Type B pancreatic cell (in vitro differentiated cells): ENCODE measurements at regions not wholly inside any gene's neighbourhood (a gene's known extent, or its start where the extent isn't known, plus 50 kb on each side); places are given as distances from the start of the nearest gene placed in this dataset.

Source experiments
- DNase-seq: peaks from one replicate; pipeline ENCODE4 v3.0.0; 2021; ENCODE audit warnings: mixed read lengths; ENCODE audit not compliant: unreplicated experiment; ENCODE audit errors: extremely low spot score
- H3K27ac Mint-ChIP-seq: 2 replicates; pipeline ENCODE4 v1.8.0; 2021; ENCODE audit warnings: mild to moderate bottlenecking, mixed read lengths
- H3K27me3 Mint-ChIP-seq: 2 replicates; pipeline ENCODE4 v1.8.0; 2021; ENCODE audit warnings: mixed read lengths
- H3K36me3 Mint-ChIP-seq: 2 replicates; pipeline ENCODE4 v1.8.0; 2021; ENCODE audit warnings: mixed read lengths
- H3K4me1 Mint-ChIP-seq: one replicate; pipeline ENCODE4 v1.8.0; 2021; ENCODE audit warnings: mixed read lengths; ENCODE audit not compliant: unreplicated experiment
- H3K4me3 Mint-ChIP-seq: 2 replicates; pipeline ENCODE4 v1.8.0; 2021; ENCODE audit warnings: mild to moderate bottlenecking, mixed read lengths
- H3K9me3 Mint-ChIP-seq: 2 replicates; pipeline ENCODE4 v1.8.0; 2021; ENCODE audit warnings: mixed read lengths
- CTCF ChIP-seq: fragments of 200-600 bp; sonication (generic); conservative IDR thresholded peaks from 2 replicates; pipeline ENCODE4 v1.5.0; 2021; ENCODE audit warnings: antibody characterized with exemption, mild to moderate bottlenecking

GRCh38 chr5:124373883-124374282 lies 372.6 kb downstream of the ZNF608 start:
- H3K27ac Mint-ChIP-seq = no peak overlapping the region
- no peak overlapping the region for H3K4me3 Mint-ChIP-seq
- peaks cover 10% of the 10 kb centered on the region for H3K36me3 Mint-ChIP-seq
- peaks cover 9% of the 10 kb centered on the region for H3K9me3 Mint-ChIP-seq
- H3K4me1 Mint-ChIP-seq = peaks cover 43% of the 10 kb centered on the region
- TF ChIP-seq CTCF = peak; percentile 6
- H3K27me3 Mint-ChIP-seq = no peaks in the 10 kb centered on the region
- no peak for DNase-seq

- H3K27ac Mint-ChIP-seq = no peak overlapping the region
- peaks cover 10% of the 10 kb centered on the region for H3K36me3 Mint-ChIP-seq
- TF ChIP-seq CTCF = no peak
- no peaks in the 10 kb centered on the region for H3K27me3 Mint-ChIP-seq
- H3K4me1 Mint-ChIP-seq = peaks cover 38% of the 10 kb centered on the region
- DNase-seq = no peak
- peaks cover 8% of the 10 kb centered on the region for H3K9me3 Mint-ChIP-seq
- no peak overlapping the region for H3K4me3 Mint-ChIP-seq
These were observed 374.0 kb downstream of the ZNF608 start for GRCh38 chr5:124372457-124372856.

GRCh38 chr5:124371111-124371706 lies 375.2 kb downstream of the ZNF608 start:
- Mint-ChIP-seq H3K36me3 (peaks cover 8% of the 10 kb centered on the region), H3K27ac (no peak overlapping the region), H3K9me3 (no peaks in the 10 kb centered on the region), H3K4me1 (peaks cover 28% of the 10 kb centered on the region), H3K27me3 (no peaks in the 10 kb centered on the region), H3K4me3 (no peak overlapping the region)
- no peak for DNase-seq
- no peak for TF ChIP-seq CTCF

- Mint-ChIP-seq H3K36me3 (peaks cover 4% of the 10 kb centered on the region), H3K4me1 (peaks cover 25% of the 10 kb centered on the region), H3K27ac (no peak overlapping the region), H3K27me3 (no peaks in the 10 kb centered on the region), H3K4me3 (no peak overlapping the region), H3K9me3 (no peaks in the 10 kb centered on the region)
- TF ChIP-seq CTCF = no peak
- DNase-seq = no peak
These were observed 375.8 kb downstream of the ZNF608 start for GRCh38 chr5:124370601-124371000.

GRCh38 chr5:124365361-124365801 lies 381.1 kb downstream of the ZNF608 start:
- TF ChIP-seq CTCF = no peak
- Mint-ChIP-seq H3K27me3 (no peaks in the 10 kb centered on the region), H3K9me3 (peaks cover 4% of the 10 kb centered on the region), H3K4me1 (no peaks in the 10 kb centered on the region), H3K36me3 (no peaks in the 10 kb centered on the region), H3K4me3 (no peak overlapping the region), H3K27ac (no peak overlapping the region)
- no peak for DNase-seq

- peaks cover 16% of the 10 kb centered on the region for H3K9me3 Mint-ChIP-seq
- peaks cover 8% of the 10 kb centered on the region for H3K27me3 Mint-ChIP-seq
- H3K4me1 Mint-ChIP-seq = no peaks in the 10 kb centered on the region
- TF ChIP-seq CTCF = no peak
- H3K36me3 Mint-ChIP-seq = peaks cover 7% of the 10 kb centered on the region
- no peak for DNase-seq
- H3K27ac Mint-ChIP-seq = no peak overlapping the region
- H3K4me3 Mint-ChIP-seq = no peak overlapping the region
These were observed 390.5 kb downstream of the ZNF608 start for GRCh38 chr5:124355928-124356327.
